Heart left ventricle (tissue), 13 donors: ENCODE measurements at regions not wholly inside any gene's neighbourhood (a gene's known extent, or its start where the extent isn't known, plus 50 kb on each side); places are given as distances from the start of the nearest gene placed in this dataset.

Source experiments
- CTCF ChIP-seq, 12 donors: fragments of 200-600 bp; sonication (generic) in 4 of 12; IDR thresholded peaks; one replicate each; pipeline versions ENCODE4 v1.5.0 to v1.8.0; 2018 to 2022; ENCODE audit warnings: antibody characterized with exemption in 12 of 12, mild to moderate bottlenecking in 5 of 12
- POLR2A ChIP-seq, 2 donors: fragments of 450-650 bp; IDR thresholded peaks; one replicate each; pipeline ENCODE4 v1.6.1; 2017; ENCODE audit warnings: antibody characterized with exemption in 2 of 2, mild to moderate bottlenecking in 2 of 2, moderate library complexity in 2 of 2
- donor health status: ischemic (EF 13 %, LVEDD 7.1; RV severe dilation, severe dysfunction).
- donor health status: DM: no; HTN: yes; CAD: no.
- donor health status: DM: no; HTN: no; CAD: no.
- donor health status: ischemic (EF 25% LVEDD 6.9; RV normal size, moderate dysfunction).
- donor health status: ischemic (EF 25% LVEDD 5.7; RV mildly dilated, moderate dysfunction).
- donor health status: ischemic (EF 35%, LVEDD 5.7; RV mildly dilated, moderate dysfunction).
- donor health status: nonischemic (EF 11% LVEDD 7.7; RV severe dilation, severe dysfunction).
- donor health status: DM: yes; HTN: yes; CAD: no.
- donor health status: PGD.
- donor health status: ischemic (EF 29% LVEDD 5.4; RV normal size, mild dysfunction).
- donor health status: nonischemic (EF 23%, LVEDD 6.1; RV moderate dilation, normal function).

DNA sequence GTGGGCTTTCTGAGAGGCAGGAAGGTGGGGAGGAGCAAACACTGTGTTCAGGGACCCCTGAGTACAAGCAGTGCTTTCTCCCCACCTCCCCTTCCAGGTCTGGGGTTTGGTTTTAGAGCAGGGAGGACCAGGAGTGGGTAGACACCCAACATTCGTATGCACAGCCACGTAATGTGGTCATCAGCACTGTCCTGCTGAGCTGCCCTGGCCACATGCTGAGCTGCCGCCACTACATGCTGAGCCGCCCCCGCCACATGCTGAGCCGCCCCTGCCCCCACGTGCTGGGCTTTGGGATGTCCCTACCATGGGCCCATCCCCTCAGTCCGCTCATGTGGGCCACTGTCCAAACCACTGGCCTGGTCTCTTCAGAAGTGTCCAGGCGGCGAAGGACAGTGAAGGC is 214.9 kb upstream of the CST7 start:
- no peak for TF ChIP-seq CTCF (IDR thresholded peaks at IDR 0.05)
- TF ChIP-seq POLR2A (IDR thresholded peaks at IDR 0.05) = no peak
